ENCODE measurements at regions not wholly inside any gene's neighbourhood (a gene's known extent, or its start where the extent isn't known, plus 50 kb on each side); places are given as distances from the start of the nearest gene placed in this dataset.

DNA sequence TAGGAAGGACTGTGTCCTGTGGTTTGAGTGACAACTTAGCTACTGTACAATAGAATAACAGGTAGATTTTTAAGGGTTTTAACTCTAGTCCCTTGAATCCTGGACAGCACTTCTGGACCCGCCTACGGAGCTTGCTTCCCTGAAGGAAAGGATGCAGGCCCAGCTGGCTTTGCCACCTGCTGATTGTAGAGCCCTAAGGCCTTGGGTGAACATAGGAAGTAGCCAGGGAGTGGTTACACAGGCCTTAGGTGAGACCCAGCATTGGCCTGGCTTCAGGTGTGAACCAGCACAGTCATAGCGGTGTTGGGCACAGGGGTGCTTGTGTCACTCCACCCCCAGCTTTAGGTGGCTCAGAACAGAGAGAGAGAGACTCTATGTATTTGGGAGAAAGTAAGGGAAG is 413.5 kb downstream of the GRIA2 start:
- TF ChIP-seq, protein P1, sequence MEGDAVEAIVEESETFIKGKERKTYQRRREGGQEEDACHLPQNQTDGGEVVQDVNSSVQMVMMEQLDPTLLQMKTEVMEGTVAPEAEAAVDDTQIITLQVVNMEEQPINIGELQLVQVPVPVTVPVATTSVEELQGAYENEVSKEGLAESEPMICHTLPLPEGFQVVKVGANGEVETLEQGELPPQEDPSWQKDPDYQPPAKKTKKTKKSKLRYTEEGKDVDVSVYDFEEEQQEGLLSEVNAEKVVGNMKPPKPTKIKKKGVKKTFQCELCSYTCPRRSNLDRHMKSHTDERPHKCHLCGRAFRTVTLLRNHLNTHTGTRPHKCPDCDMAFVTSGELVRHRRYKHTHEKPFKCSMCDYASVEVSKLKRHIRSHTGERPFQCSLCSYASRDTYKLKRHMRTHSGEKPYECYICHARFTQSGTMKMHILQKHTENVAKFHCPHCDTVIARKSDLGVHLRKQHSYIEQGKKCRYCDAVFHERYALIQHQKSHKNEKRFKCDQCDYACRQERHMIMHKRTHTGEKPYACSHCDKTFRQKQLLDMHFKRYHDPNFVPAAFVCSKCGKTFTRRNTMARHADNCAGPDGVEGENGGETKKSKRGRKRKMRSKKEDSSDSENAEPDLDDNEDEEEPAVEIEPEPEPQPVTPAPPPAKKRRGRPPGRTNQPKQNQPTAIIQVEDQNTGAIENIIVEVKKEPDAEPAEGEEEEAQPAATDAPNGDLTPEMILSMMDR (IDR thresholded peaks at IDR 0.05): no peak
- TF ChIP-seq POLR2AphosphoS5 (IDR thresholded peaks at IDR 0.05) (no peak), POLR2A (IDR thresholded peaks at IDR 0.05) (no peak)

All from sigmoid colon (tissue), 4 donors.